ENCODE measurements at regions not wholly inside any gene's neighbourhood (a gene's known extent, or its start where the extent isn't known, plus 50 kb on each side); places are given as distances from the start of the nearest gene placed in this dataset.

DNA sequence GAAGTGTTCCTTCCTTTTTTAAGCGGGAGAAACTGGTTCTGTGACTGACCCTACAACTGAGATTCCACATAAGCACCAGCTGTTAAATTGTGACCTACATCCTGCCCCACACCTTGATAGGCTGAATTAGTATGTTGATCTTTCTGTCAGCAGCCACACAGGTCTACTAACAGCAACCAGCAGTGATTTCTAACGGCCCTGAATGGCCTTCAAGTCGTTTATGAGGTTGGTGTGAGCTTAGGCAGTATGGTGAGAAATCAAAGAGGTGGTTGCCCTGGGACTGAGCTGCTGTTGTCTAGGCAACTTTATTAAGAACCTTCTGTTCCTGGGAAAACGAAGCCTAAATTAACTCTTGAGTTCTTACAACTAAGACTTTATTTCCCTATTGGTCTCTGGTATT lies 197.2 kb upstream of the FSHR start:
- Histone ChIP-seq H3K36me3 (ENCODE audit: control insufficient read depth in 1 of 2, insufficient read depth in 2 of 2, low read depth in 1 of 2, low read length in 2 of 2) (no peaks in the 10 kb centered on the region), H2BK12ac (ENCODE audit: low read length in 2 of 2) (no peak overlapping the region), H3K4me2 (ENCODE audit: low read length, poor library complexity, severe bottlenecking) (no peak overlapping the region), H3K27ac (ENCODE audit: low read length, poor library complexity, severe bottlenecking) (no peak overlapping the region), H2AFZ (ENCODE audit: low read depth, low read length) (no peak overlapping the region), H3K4ac (ENCODE audit: low read depth in 1 of 2, low read length in 2 of 2) (no peak overlapping the region), H3K27me3 (ENCODE audit: control insufficient read depth in 1 of 2, insufficient read depth in 1 of 2, low read length in 2 of 2) (no peaks in the 10 kb centered on the region), H3K9me3 (ENCODE audit: control insufficient read depth, low read length) (no peaks in the 10 kb centered on the region), H4K91ac (ENCODE audit: low read length) (no peak overlapping the region), H2BK120ac (ENCODE audit: low read depth, low read length) (no peak overlapping the region), H3K23ac (ENCODE audit: low read length in 2 of 2) (no peak overlapping the region), H4K8ac (ENCODE audit: low read length) (no peak overlapping the region), H2AK5ac (ENCODE audit: low read length, severe bottlenecking) (no peak overlapping the region), H2BK5ac (ENCODE audit: low read depth, low read length, poor library complexity, severe bottlenecking) (no peak overlapping the region), H3K4me1 (ENCODE audit: control insufficient read depth, insufficient read depth, low read depth, low read length) (no peaks in the 10 kb centered on the region), H3K4me3 (ENCODE audit: insufficient read depth in 1 of 2, low read depth in 1 of 2, low read length in 2 of 2) (no peak overlapping the region), H3K18ac (ENCODE audit: low read depth in 1 of 2, low read length in 2 of 2) (no peak overlapping the region), H2BK15ac (ENCODE audit: low read depth, poor library complexity, severe bottlenecking) (no peak overlapping the region), H3K79me1 (replicated peaks; ENCODE audit: low read length, poor library complexity, severe bottlenecking) (no peaks in the 10 kb centered on the region), H3K9ac (ENCODE audit: low read length) (no peak overlapping the region), H3K14ac (ENCODE audit: low read length in 2 of 2) (no peak overlapping the region)
- WGBS, result 44% methylated on average over 3 of the region's 4 CpGs
- peak; percentile 1 for DNase-seq

DNA sequence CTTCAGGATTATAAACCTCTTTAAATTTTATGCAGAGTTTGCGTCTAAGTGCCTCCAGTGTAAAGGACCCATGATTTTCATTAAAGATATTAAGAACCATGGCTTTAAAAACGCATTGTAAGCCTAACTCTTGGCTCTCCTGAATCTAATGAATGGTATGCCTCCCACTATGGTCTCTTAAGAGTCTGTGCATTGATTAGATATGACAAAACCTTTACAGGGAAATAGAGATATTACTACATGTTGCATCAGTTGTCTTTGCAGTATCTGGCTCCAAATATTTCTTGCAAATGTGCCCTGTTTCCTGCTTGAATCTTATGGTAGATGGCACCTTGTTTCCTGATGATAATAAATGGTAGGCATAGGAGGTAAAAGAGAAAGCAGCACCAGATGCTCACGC lies 189.3 kb upstream of the FSHR start:
- Histone ChIP-seq H3K4me1 (ENCODE audit: control insufficient read depth, insufficient read depth, low read depth, low read length) (no peaks in the 10 kb centered on the region), H2AK5ac (ENCODE audit: low read length, severe bottlenecking) (no peak overlapping the region), H3K9me3 (ENCODE audit: control insufficient read depth, low read length) (no peaks in the 10 kb centered on the region), H3K27ac (ENCODE audit: low read length, poor library complexity, severe bottlenecking) (no peak overlapping the region), H3K4ac (ENCODE audit: low read depth in 1 of 2, low read length in 2 of 2) (no peak overlapping the region), H3K79me1 (replicated peaks; ENCODE audit: low read length, poor library complexity, severe bottlenecking) (no peaks in the 10 kb centered on the region), H2BK12ac (ENCODE audit: low read length in 2 of 2) (no peak overlapping the region), H4K8ac (ENCODE audit: low read length) (no peak overlapping the region), H4K91ac (ENCODE audit: low read length) (no peak overlapping the region), H2AFZ (ENCODE audit: low read depth, low read length) (no peak overlapping the region), H2BK15ac (ENCODE audit: low read depth, poor library complexity, severe bottlenecking) (no peak overlapping the region), H2BK120ac (ENCODE audit: low read depth, low read length) (no peak overlapping the region), H3K14ac (ENCODE audit: low read length in 2 of 2) (no peak overlapping the region), H3K27me3 (ENCODE audit: control insufficient read depth in 1 of 2, insufficient read depth in 1 of 2, low read length in 2 of 2) (no peaks in the 10 kb centered on the region), H3K23ac (ENCODE audit: low read length in 2 of 2) (no peak overlapping the region), H3K36me3 (ENCODE audit: control insufficient read depth in 1 of 2, insufficient read depth in 2 of 2, low read depth in 1 of 2, low read length in 2 of 2) (no peaks in the 10 kb centered on the region), H3K4me3 (ENCODE audit: insufficient read depth in 1 of 2, low read depth in 1 of 2, low read length in 2 of 2) (no peak overlapping the region), H3K9ac (ENCODE audit: low read length) (no peak overlapping the region), H3K4me2 (ENCODE audit: low read length, poor library complexity, severe bottlenecking) (no peak overlapping the region), H2BK5ac (ENCODE audit: low read depth, low read length, poor library complexity, severe bottlenecking) (no peak overlapping the region), H3K18ac (ENCODE audit: low read depth in 1 of 2, low read length in 2 of 2) (no peak overlapping the region)
- WGBS, result 92% methylated on average over 3 of the region's 3 CpGs
- DNase-seq, result no peak

- WGBS, result 40% methylated on average over 1 of the region's 1 CpG
- peak overlapping the region; percentile 39 for H4K91ac ChIP-seq (ENCODE audit: low read length)
- H3K4ac ChIP-seq (ENCODE audit: low read depth in 1 of 2, low read length in 2 of 2), result no peak overlapping the region
Observed at GRCh38 chr2:49342156-49342555, 187.8 kb upstream of the FSHR start.

GRCh38 chr2:49335546-49335945 lies 181.2 kb upstream of the FSHR start:
- Histone ChIP-seq H2AFZ (ENCODE audit: low read depth, low read length) (no peak overlapping the region), H3K79me1 (replicated peaks; ENCODE audit: low read length, poor library complexity, severe bottlenecking) (no peaks in the 10 kb centered on the region), H3K9ac (ENCODE audit: low read length) (no peak overlapping the region), H3K4me3 (ENCODE audit: insufficient read depth in 1 of 2, low read depth in 1 of 2, low read length in 2 of 2) (no peak overlapping the region), H2BK15ac (ENCODE audit: low read depth, poor library complexity, severe bottlenecking) (no peak overlapping the region), H3K18ac (ENCODE audit: low read depth in 1 of 2, low read length in 2 of 2) (no peak overlapping the region), H2AK5ac (ENCODE audit: low read length, severe bottlenecking) (no peak overlapping the region), H3K23ac (ENCODE audit: low read length in 2 of 2) (no peak overlapping the region), H3K27me3 (ENCODE audit: control insufficient read depth in 1 of 2, insufficient read depth in 1 of 2, low read length in 2 of 2) (no peaks in the 10 kb centered on the region), H3K9me3 (ENCODE audit: control insufficient read depth, low read length) (no peaks in the 10 kb centered on the region), H4K91ac (ENCODE audit: low read length) (no peak overlapping the region), H3K14ac (ENCODE audit: low read length in 2 of 2) (no peak overlapping the region), H2BK12ac (ENCODE audit: low read length in 2 of 2) (no peak overlapping the region), H3K4ac (ENCODE audit: low read depth in 1 of 2, low read length in 2 of 2) (no peak overlapping the region), H3K27ac (ENCODE audit: low read length, poor library complexity, severe bottlenecking) (no peak overlapping the region), H4K8ac (ENCODE audit: low read length) (no peak overlapping the region), H2BK120ac (ENCODE audit: low read depth, low read length) (no peak overlapping the region), H2BK5ac (ENCODE audit: low read depth, low read length, poor library complexity, severe bottlenecking) (no peak overlapping the region), H3K4me1 (ENCODE audit: control insufficient read depth, insufficient read depth, low read depth, low read length) (no peaks in the 10 kb centered on the region), H3K36me3 (ENCODE audit: control insufficient read depth in 1 of 2, insufficient read depth in 2 of 2, low read depth in 1 of 2, low read length in 2 of 2) (no peaks in the 10 kb centered on the region), H3K4me2 (ENCODE audit: low read length, poor library complexity, severe bottlenecking) (no peak overlapping the region)
- DNase-seq, result no peak
- 83% methylated on average over 5 of the region's 5 CpGs for WGBS

More at GRCh38 chr2:49342156-49342555, 187.8 kb upstream of the FSHR start:
- H3K79me1 ChIP-seq (replicated peaks; ENCODE audit: low read length, poor library complexity, severe bottlenecking), result no peaks in the 10 kb centered on the region
- no peak overlapping the region for H2BK120ac ChIP-seq (ENCODE audit: low read depth, low read length)
- no peaks in the 10 kb centered on the region for H3K4me1 ChIP-seq (ENCODE audit: control insufficient read depth, insufficient read depth, low read depth, low read length)
- H3K18ac ChIP-seq (ENCODE audit: low read depth in 1 of 2, low read length in 2 of 2), result no peak overlapping the region
- H2BK12ac ChIP-seq (ENCODE audit: low read length in 2 of 2), result no peak overlapping the region
- H3K27me3 ChIP-seq (ENCODE audit: control insufficient read depth in 1 of 2, insufficient read depth in 1 of 2, low read length in 2 of 2), result no peaks in the 10 kb centered on the region
- H2AK5ac ChIP-seq (ENCODE audit: low read length, severe bottlenecking), result no peak overlapping the region
- no peak overlapping the region for H3K4me3 ChIP-seq (ENCODE audit: insufficient read depth in 1 of 2, low read depth in 1 of 2, low read length in 2 of 2)
- H3K27ac ChIP-seq (ENCODE audit: low read length, poor library complexity, severe bottlenecking), result no peak overlapping the region
- H2BK5ac ChIP-seq (ENCODE audit: low read depth, low read length, poor library complexity, severe bottlenecking), result no peak overlapping the region
- H2AFZ ChIP-seq (ENCODE audit: low read depth, low read length), result no peak overlapping the region
- H4K8ac ChIP-seq (ENCODE audit: low read length), result no peak overlapping the region
- H3K9ac ChIP-seq (ENCODE audit: low read length), result no peak overlapping the region
- H3K36me3 ChIP-seq (ENCODE audit: control insufficient read depth in 1 of 2, insufficient read depth in 2 of 2, low read depth in 1 of 2, low read length in 2 of 2), result no peaks in the 10 kb centered on the region
- H3K23ac ChIP-seq (ENCODE audit: low read length in 2 of 2), result no peak overlapping the region
- H3K9me3 ChIP-seq (ENCODE audit: control insufficient read depth, low read length), result no peaks in the 10 kb centered on the region
- no peak for DNase-seq
- H3K14ac ChIP-seq (ENCODE audit: low read length in 2 of 2), result no peak overlapping the region
- no peak overlapping the region for H2BK15ac ChIP-seq (ENCODE audit: low read depth, poor library complexity, severe bottlenecking)
- no peak overlapping the region for H3K4me2 ChIP-seq (ENCODE audit: low read length, poor library complexity, severe bottlenecking)

All from mesenchymal stem cell (in vitro differentiated cells and primary cell).